SK-N-SH treated with all-trans-retinoic acid at 6 μM for 48 hours (cell line): ENCODE measurements at regions not wholly inside any gene's neighbourhood (a gene's known extent, or its start where the extent isn't known, plus 50 kb on each side); places are given as distances from the start of the nearest gene placed in this dataset.
"Not testable (repeated sequence)": the region's sequence is repeated elsewhere in the genome, so short reads cannot be mapped to it uniquely, and the experiment has no call there.

Experiments used
- ARNTL ChIP-seq: fragments of 450-650 bp; formaldehyde crosslinking; IDR thresholded peaks from 2 replicates; pipeline ENCODE4 v1.5.0; 2020; ENCODE audit warnings: low read depth, mild to moderate bottlenecking, moderate library complexity, borderline replicate concordance
- BACH2 ChIP-seq: fragments of 250-450 bp; sonication (Bioruptor Pico); IDR thresholded peaks from 2 replicates; pipeline ENCODE4 v1.9.0; 2021; ENCODE audit warnings: mild to moderate bottlenecking, borderline replicate concordance
- CSDC2 ChIP-seq: fragments of 250-450 bp; sonication (Bioruptor Pico); IDR thresholded peaks from 2 replicates; pipeline ENCODE4 v1.5.0; 2020; ENCODE audit warnings: mild to moderate bottlenecking, moderate library complexity
- CSRNP3 ChIP-seq: fragments of 250-450 bp; sonication (Bioruptor Pico); IDR thresholded peaks from 2 replicates; pipeline ENCODE4 v1.5.1; 2021; ENCODE audit warnings: mild to moderate bottlenecking, moderate library complexity
- GLIS3 ChIP-seq: fragments of 250-450 bp; sonication (Bioruptor Pico); IDR thresholded peaks from 2 replicates; pipeline ENCODE4 v1.5.0; 2020; ENCODE audit warnings: mild to moderate bottlenecking, moderate library complexity
- PATZ1 ChIP-seq: fragments of 250-450 bp; sonication (Bioruptor Pico); IDR thresholded peaks from 2 replicates; pipeline ENCODE4 v1.8.0; 2020; ENCODE audit warnings: mild to moderate bottlenecking, moderate library complexity, borderline replicate concordance
- TCF4 ChIP-seq: fragments of 250-450 bp; sonication (Bioruptor Pico); IDR thresholded peaks from 2 replicates; pipeline ENCODE4 v1.8.0; 2021; ENCODE audit warnings: mild to moderate bottlenecking, moderate library complexity, borderline replicate concordance
- TSHZ2 ChIP-seq: fragments of 250-450 bp; sonication (Bioruptor Pico); IDR thresholded peaks from 2 replicates; pipeline ENCODE4 v1.5.0; 2020; ENCODE audit warnings: mild to moderate bottlenecking, moderate library complexity
- ZFP3 ChIP-seq: fragments of 250-450 bp; sonication (Bioruptor Pico); IDR thresholded peaks from 2 replicates; pipeline ENCODE4 v1.5.0; 2020; ENCODE audit warnings: mild to moderate bottlenecking, moderate library complexity
- ZNF70 ChIP-seq: fragments of 450-650 bp; formaldehyde crosslinking; IDR thresholded peaks from 2 replicates; pipeline ENCODE4 v1.5.0; 2020; ENCODE audit warnings: mild to moderate bottlenecking, moderate library complexity

GRCh38 chr16:29355339-29356059, 51.0 kb downstream of the NPIPB11 start:
- not testable (repeated sequence) for TF ChIP-seq PATZ1 (CRISPR knock-in tag); ZFP3 (CRISPR knock-in tag); CSRNP3 (CRISPR knock-in tag); BACH2; TSHZ2 (CRISPR knock-in tag); CSDC2; GLIS3 (CRISPR knock-in tag); ZNF70 (CRISPR knock-in tag); ARNTL (CRISPR knock-in tag); TCF4 (CRISPR knock-in tag)
